ENCODE measurements at regions not wholly inside any gene's neighbourhood (a gene's known extent, or its start where the extent isn't known, plus 50 kb on each side); places are given as distances from the start of the nearest gene placed in this dataset.

GRCh38 chr10:36608251-36608650 is 517.1 kb upstream of the ANKRD30A start:
- TF ChIP-seq POLR2A (IDR thresholded peaks at IDR 0.05; ENCODE audit: low read depth, low read length) (no peak), CTCF (IDR thresholded peaks at IDR 0.05; ENCODE audit: extremely low read depth in 1 of 2, insufficient read depth in 1 of 2, low read depth in 1 of 2, low read length in 2 of 2) (no peak), JUN (IDR thresholded peaks at IDR 0.05; ENCODE audit: borderline replicate concordance, insufficient read depth, insufficient read length, low read depth) (no peak)

All from endothelial cell of umbilical vein (primary cell).